Mammary epithelial cell (primary cell): ENCODE measurements at regions not wholly inside any gene's neighbourhood (a gene's known extent, or its start where the extent isn't known, plus 50 kb on each side); places are given as distances from the start of the nearest gene placed in this dataset.

Source experiments
- CTCF ChIP-seq, 2 donors: IDR thresholded peaks in 1 of 2; conservative IDR thresholded peaks in 1 of 2; 2 replicates each; pipeline ENCODE4 v1.5.1; 2011 to 2012; ENCODE audit warnings: inconsistent platforms in 2 of 2, low read length in 2 of 2, mild to moderate bottlenecking in 2 of 2, control low read depth in 1 of 2, low read depth in 1 of 2; ENCODE audit not compliant: insufficient read depth in 1 of 2; ENCODE audit errors: extremely low read depth in 1 of 2
- EZH2 ChIP-seq: IDR thresholded peaks from 2 replicates; pipeline ENCODE4 v1.6.1; 2012; ENCODE audit warnings: low read length, inconsistent platforms, borderline replicate concordance

GRCh38 chr3:113148284-113148683 lies 63.1 kb upstream of the BOC start:
- no peak for TF ChIP-seq CTCF (conservative IDR thresholded peaks at IDR 0.05 in 1 of 2, IDR thresholded peaks at IDR 0.05 in 1 of 2; ENCODE audit: extremely low read depth in 1 of 2, insufficient read depth in 1 of 2, low read depth in 1 of 2, low read length in 2 of 2)
- TF ChIP-seq EZH2: no peak
